ENCODE measurements at regions not wholly inside any gene's neighbourhood (a gene's known extent, or its start where the extent isn't known, plus 50 kb on each side); places are given as distances from the start of the nearest gene placed in this dataset.
"Not testable (repeated sequence)": the region's sequence is repeated elsewhere in the genome, so short reads cannot be mapped to it uniquely, and the experiment has no call there.

GRCh38 chr15:30195355-30196008 is 60.6 kb downstream of the GOLGA8T start:
- not testable (repeated sequence) for DNase-seq

GRCh38 chr15:30196009-30196375 is 61.1 kb downstream of the GOLGA8T start:
- DNase-seq: peak; percentile 10 to 31

DNA sequence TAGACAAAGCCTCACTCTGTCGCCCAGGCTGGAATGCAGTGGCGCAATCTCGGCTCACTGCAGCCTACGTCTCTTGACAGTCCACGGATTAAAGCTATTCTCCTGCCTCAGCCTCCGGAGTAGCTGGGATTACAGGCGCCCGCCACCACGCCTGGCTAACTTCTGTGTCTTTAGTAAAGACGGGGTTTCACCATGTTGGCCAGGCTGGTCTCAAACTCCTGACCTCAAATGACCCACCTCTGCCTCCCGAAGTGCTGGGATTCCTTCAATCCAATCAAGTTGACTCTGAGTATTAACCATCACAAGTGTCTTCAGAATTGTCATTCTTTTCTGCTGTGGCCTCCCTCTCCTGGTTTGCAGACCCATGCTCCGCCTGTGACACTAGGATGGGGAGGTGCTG is 61.9 kb downstream of the GOLGA8T start:
- not testable (repeated sequence) for DNase-seq

- not testable (repeated sequence) for DNase-seq
These were observed 66.7 kb downstream of the GOLGA8T start for GRCh38 chr15:30201517-30201916.

DNA sequence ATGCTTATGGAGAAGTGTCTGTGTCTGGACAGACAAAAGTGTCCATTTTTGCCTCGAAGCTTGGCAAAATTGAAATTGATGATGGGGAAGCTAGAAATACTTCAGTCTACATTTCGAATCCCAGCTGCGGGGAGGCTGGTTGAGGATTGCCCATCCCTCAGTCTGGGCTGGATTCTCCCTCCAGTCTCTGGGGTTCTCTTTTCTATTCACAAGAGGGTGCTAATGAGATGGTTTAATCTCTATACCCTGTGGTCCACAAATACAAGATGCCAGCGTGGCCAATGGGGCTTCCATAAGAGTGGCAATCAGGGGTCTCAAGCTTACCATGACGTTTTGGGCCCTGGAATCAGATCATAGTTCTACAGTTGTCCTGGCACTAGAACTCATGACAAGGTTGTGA is 78.9 kb downstream of the GOLGA8T start:
- DNase-seq: not testable (repeated sequence)

DNA sequence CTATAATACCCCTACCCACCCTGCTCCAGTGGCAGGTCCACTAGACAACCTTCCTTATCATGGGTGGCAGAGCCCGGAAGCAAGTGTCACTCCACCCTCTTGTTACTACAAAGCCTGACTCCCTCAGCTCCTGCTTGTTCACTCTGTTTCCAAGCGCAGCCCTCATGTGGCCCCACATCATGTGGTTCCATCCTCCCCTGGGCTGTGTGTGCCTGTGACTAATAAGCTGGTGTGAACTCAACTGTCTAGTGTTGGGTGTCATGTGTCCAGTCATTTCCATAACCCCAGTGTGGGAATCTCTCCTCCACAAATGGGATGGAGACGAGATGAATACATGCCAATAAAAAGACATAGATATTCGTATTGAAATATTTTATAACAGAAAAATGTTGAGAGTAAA is 87.0 kb downstream of the GOLGA8T start:
- not testable (repeated sequence) for DNase-seq

DNA sequence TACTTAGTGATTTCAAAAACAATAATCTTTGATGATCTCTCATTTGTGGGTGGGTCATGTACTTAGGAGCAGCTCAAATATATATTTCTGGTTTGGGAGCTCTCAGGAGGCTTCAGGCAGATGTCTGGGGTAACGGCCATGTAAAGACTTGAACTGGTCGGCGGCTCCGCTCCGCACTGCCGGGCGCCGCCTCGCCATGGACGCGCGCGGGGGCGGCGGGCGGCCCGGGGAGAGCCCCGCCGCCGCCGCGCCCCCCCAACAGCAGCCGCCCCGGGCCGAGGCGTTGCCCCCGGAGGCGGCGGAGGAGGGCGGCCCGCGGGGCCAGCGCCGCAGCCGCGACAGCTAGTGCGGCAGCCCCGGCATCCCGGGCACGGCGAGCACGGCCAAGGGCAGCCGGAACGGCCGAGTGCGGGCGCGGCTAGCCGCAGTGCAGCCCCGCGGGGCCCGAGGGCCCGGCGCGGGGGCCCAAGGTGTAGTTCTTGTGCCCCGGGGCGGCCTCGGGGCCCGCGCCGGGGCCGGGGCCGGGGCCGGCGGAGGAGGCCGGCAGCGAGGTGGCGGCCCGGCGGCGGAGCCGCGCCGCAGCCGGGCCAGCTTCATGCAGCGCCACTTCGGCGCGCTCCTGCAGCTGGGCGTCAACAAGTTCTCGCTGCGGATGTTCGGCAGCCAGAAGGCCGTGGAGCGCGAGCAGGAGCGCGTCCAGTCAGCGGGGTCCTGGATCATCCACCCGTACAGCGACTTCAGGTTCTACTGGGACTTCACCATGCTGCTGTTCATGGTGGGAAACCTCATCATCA is 88.1 kb downstream of the GOLGA8T start:
- not testable (repeated sequence) for DNase-seq

DNA sequence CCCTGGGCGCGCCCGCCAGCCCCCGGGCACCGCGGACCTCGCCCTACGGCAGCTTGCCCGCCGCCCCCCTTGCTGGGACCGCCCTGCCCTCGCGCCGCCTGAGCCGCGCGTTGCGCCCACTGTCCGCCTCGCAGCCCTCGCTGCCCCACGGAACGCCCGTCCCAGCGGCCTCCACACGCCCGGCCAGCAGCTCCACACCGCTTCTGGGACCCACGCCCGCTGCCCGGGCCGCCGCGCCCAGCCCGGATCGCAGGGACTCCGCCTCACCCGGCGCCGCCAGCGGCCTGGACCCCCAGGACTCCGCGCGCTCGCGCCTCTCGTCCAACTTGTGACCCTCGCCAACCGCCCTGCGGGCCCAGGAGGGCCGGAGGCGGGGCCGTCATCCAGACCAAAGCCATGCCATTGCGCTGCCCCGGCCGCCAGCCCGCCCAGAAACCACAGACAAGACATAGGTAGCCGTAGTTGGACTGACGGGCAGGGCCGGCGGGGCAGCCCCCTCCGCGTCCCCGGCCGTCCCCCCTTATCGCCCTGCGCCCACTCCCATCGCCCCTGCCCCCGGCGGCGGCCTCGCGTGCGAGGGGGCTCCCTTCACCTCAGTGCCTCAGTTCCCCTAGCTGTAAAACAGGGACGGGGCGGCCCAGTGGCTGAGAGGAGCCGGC is 90.5 kb downstream of the GOLGA8T start:
- DNase-seq: not testable (repeated sequence)

- DNase-seq: not testable (repeated sequence)
These were observed 126.7 kb downstream of the GOLGA8T start for GRCh38 chr15:30261432-30262141.

GRCh38 chr15:30262142-30262460 is 127.2 kb downstream of the GOLGA8T start:
- not testable (repeated sequence) for DNase-seq

DNA sequence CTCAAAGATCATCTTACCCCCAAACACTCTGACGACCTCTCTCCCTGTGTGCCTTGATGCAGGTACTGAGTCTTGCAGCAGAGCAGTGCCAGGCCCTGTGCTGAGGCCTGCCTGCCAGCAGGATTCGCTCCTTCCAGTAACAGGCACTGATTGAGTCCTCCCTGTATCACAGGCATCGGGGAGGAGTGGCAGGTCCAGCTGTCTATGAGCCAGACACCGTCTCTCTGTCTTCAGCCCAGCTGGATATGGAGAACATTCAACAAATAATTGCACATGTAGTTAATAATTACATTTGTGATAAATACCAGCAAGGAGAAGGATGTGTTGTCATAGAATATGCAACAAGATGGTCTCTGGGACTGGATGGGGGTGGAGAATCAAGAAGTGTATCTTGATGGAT is 129.1 kb downstream of the GOLGA8T start:
- DNase-seq: not testable (repeated sequence)

GRCh38 chr15:30295150-30295844 is 98.0 kb downstream of the CHRFAM7A start:
- not testable (repeated sequence) for DNase-seq

DNA sequence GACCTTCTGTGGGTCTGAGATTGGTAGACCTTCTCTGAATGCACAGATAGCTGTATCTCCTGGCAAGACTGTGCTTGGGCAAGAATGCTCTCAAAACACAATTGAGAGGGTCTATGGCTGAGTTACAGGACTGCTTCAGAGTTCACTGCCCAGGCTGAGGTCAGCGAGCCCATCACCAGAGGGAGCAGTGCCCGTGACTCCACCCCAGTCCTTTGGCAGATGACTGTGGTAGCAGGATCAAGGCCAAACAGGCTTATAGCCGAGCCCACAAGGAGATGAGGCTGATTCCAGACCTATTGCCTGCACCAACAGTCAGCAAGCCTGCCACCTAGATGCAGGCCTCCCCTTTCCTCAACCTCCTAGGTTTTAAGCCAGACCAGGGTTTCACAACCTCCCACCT is 89.4 kb downstream of the CHRFAM7A start:
- not testable (repeated sequence) for DNase-seq

Measured in stimulated activated CD4-positive, alpha-beta T cell treated with anti-CD3 and anti-CD28 coated beads, Interleukin-2, amount 100 ng/mL, for 48 hours (primary cell).